C4-2B (cell line): ENCODE measurements at regions not wholly inside any gene's neighbourhood (a gene's known extent, or its start where the extent isn't known, plus 50 kb on each side); places are given as distances from the start of the nearest gene placed in this dataset.

Source experiments
- ZFX ChIP-seq: fragments of 450-650 bp; IDR thresholded peaks from 2 replicates; pipeline ENCODE4 v1.6.1; 2017
- TF ChIP-seq, protein P1 (sequence below): fragments of 450-650 bp; conservative IDR thresholded peaks from 2 replicates; pipeline ENCODE4 v1.5.1; 2017; ENCODE audit warnings: mild to moderate bottlenecking

DNA sequence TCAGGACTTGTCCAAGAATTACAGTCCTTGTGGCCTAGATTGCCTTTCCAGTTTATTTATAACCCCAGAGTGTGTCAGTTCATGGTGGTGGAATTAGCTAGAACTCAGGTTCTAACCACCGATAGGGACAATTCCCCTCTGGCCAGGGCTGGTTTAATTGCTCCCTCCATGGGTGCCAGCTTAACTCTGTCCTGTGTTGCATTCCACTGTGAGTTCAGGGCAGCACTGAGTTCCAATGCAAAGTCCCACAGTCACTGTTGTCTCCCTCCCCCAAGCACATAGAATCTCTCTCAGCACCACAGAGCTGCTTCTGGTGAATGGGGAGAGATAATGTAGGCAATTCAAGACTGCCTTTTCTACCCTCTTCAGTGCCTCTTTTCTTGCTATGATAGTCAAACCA is 82.5 kb upstream of the TNFRSF21 start:
- TF ChIP-seq, protein P1, sequence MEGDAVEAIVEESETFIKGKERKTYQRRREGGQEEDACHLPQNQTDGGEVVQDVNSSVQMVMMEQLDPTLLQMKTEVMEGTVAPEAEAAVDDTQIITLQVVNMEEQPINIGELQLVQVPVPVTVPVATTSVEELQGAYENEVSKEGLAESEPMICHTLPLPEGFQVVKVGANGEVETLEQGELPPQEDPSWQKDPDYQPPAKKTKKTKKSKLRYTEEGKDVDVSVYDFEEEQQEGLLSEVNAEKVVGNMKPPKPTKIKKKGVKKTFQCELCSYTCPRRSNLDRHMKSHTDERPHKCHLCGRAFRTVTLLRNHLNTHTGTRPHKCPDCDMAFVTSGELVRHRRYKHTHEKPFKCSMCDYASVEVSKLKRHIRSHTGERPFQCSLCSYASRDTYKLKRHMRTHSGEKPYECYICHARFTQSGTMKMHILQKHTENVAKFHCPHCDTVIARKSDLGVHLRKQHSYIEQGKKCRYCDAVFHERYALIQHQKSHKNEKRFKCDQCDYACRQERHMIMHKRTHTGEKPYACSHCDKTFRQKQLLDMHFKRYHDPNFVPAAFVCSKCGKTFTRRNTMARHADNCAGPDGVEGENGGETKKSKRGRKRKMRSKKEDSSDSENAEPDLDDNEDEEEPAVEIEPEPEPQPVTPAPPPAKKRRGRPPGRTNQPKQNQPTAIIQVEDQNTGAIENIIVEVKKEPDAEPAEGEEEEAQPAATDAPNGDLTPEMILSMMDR = no peak
- TF ChIP-seq ZFX = no peak
